ENCODE measurements at regions not wholly inside any gene's neighbourhood (a gene's known extent, or its start where the extent isn't known, plus 50 kb on each side); places are given as distances from the start of the nearest gene placed in this dataset.

DNA sequence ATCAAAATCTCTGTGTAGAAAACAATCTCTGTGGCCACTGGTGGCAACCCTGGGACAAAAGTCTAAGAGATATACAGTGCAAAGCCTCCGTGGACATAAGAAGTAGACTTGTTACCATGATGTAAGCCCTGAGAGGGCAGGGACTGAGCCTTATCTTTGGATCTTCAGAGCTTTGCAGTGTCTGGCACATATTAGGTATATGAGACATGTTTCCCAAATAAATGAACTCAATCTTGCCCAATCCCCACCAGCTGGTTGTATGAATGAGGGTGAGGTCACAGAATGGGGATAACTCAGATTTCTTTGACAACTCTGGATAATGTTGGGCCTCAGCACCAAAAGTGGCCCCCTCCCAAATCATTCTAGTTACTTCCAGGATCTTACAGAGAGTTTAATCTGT lies 511.4 kb upstream of the DIPK2B start:
- TF ChIP-seq, protein P1, sequence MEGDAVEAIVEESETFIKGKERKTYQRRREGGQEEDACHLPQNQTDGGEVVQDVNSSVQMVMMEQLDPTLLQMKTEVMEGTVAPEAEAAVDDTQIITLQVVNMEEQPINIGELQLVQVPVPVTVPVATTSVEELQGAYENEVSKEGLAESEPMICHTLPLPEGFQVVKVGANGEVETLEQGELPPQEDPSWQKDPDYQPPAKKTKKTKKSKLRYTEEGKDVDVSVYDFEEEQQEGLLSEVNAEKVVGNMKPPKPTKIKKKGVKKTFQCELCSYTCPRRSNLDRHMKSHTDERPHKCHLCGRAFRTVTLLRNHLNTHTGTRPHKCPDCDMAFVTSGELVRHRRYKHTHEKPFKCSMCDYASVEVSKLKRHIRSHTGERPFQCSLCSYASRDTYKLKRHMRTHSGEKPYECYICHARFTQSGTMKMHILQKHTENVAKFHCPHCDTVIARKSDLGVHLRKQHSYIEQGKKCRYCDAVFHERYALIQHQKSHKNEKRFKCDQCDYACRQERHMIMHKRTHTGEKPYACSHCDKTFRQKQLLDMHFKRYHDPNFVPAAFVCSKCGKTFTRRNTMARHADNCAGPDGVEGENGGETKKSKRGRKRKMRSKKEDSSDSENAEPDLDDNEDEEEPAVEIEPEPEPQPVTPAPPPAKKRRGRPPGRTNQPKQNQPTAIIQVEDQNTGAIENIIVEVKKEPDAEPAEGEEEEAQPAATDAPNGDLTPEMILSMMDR (IDR thresholded peaks at IDR 0.05), result no peak
- no peak for TF ChIP-seq POLR2A (IDR thresholded peaks at IDR 0.05)
